ENCODE measurements at regions not wholly inside any gene's neighbourhood (a gene's known extent, or its start where the extent isn't known, plus 50 kb on each side); places are given as distances from the start of the nearest gene placed in this dataset.

DNA sequence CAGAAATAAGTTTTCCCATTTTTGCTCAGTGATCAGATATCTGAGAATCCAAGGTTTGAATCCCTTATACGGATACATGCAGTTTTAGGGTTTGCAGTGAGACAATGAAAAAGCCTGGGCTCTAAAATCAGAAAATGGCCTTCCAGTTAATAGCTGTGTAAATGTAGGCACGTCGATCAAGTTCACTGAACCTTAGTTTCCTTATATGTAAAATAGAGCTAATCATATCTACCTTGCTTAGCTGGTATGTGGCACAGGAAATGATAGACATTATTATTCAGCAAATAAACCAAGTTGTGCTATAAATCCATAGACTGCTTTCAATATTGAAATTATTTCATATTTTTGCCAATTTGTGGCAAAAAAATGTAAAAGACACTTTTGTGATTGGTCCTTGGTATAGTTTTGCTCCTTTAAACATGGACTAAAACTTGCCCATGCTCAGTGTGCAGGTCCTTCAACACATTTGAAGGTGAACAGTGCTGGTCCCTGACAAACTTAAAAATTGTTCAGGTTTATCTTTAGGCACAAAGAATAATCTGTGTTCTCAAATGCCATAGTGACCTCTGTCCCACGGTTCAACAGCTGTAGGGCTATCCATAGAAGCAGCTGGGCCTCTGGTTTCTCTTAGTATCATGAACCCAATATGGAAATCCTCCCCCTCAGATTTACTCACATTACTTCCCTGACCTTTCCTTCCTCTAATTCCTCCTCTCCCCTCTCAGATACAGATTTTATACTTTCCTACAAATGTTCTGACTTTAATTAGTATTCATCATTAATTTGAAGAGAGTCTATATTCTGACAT lies 51.0 kb downstream of the CCDC54 start:
- no peak for DNase-seq

DNA sequence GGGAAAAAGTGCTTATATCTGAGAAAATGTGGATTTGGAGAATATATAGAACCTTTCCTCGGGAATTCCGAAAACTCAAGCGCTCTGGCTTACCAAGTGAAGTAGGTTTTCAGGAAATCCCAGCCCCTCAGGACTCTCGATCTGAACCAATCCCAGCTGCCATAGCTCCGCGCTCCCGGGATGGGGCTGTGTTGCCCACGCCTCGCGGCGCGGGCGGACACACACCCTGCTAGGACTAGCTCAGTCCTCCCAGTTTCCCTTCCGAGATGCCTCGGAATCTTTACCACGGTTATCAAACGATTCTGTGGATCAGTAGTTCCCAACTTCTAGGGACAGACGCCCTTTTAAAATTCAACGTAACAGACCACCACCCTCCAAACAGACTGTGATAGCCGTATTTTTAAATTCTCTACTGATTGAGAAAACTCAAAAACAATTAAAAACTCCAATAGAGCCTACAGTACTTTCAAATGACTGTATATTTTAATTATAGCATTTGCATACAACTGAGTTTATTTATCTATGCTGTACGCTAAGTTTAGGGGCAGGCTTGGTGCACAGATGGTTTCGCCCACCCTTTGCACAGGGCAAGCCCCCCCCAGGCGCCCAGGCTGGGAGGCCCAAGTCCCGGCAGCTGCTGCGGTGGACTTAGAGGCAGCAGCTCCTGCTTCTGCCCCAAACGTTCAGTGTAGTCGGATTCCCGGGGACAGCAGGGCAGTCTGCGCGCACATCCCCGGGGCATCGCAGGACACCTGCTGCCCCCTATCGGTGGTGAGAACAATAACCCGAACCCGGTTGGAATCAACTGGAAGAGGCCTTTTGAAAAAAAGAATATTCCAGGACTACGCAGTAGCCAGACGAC lies 52.3 kb downstream of the CCDC54 start:
- peak in 1 of 2 experiments; percentile 44 for DNase-seq

DNA sequence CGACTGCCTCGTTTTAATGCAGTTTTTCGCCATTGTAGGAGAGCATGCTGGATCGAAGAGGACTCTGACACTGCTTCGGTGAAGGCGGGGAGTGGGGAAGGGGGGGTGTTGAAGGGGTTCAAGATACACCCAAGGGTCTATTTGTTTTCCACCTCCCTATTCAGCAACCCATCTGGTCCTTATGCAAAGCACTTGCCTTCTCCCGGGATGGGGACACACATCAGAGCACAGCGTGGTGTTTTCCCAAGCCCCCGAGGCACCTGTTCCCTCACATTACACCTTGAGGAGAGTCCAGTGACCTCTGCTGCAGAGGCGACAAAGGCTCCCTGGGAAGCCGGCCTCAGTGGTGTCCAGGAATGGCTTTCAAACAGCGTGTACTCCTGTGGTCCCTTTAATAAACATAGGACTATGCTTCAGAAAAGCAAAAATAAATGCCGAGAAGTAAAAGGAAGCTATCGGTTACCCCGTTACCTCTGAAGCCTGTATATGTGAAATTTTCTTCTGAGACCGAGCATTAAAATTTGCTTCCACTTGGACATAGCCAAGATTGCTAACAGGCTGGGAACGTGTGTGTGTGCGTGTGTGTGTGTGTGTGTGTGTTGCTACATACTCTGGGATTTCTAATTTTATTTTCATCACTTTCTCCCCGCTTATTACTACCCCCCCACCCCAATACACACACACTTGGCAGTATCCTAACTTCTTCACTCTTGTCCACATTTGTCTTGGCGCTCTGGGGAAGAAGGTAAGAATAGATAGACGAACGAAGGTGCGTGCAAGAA lies 53.2 kb downstream of the CCDC54 start:
- DNase-seq, result no peak

DNA sequence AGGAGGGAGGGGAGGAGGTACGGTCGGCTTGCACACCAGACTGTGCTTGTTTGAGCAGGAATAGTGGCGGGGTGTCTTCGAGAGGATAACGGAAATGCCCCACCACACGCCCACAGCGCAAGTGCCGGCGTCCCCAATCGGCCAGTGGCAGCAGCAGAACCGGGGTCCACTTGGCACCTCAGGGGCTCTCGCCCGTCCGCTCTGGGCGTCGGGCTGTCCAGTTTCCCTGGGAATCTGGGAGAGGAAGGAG lies 53.7 kb downstream of the CCDC54 start:
- no peak for DNase-seq

- peak in 1 of 2 experiments; percentile 31 for DNase-seq
Measured at GRCh38 chr3:107431246-107432012, 54.2 kb downstream of the CCDC54 start.

DNA sequence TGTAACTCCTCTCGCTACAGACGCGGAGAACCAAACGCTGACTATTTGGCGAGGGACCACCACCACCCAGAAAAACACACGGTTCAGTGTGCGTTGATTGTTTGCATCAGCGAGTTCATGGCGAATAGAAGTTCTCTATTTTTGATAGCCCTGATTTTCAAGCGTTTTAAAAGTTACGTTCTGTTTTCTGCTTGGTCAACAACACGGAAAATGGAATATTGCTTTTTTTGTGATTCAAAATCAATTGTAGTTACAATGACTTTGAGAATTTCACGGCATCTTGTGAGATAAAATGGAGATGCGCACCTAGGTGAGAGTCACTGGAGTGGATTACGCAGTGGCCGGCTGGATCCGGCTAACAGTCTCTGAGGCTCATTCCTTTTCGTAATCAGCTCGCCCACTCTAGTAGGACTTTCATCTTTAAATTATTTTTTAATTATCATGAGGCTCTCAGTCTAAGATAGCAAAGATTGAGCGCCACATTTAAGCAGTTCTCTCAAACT lies 54.8 kb downstream of the CCDC54 start:
- DNase-seq, result no peak

DNA sequence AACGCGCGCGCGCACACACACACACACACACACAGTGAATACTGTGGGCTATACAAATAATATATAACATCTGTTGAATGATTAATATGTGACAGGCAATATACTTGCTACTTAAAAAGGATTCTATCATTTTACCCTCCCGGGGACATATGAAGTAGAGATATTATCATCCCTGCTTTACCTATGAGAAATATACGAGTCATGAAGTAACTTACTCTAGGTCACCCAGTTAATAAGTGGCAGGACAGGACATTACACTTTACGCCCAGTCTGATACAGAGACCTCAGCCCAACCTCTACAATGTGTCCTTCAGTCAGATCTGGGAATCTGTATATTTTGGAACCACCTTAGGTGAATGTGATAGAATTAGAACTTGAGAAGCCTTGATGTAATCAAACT lies 55.4 kb downstream of the CCDC54 start:
- DNase-seq, result no peak

- no peak for DNase-seq
Measured at GRCh38 chr3:107436029-107436428, 58.8 kb downstream of the CCDC54 start.

DNA sequence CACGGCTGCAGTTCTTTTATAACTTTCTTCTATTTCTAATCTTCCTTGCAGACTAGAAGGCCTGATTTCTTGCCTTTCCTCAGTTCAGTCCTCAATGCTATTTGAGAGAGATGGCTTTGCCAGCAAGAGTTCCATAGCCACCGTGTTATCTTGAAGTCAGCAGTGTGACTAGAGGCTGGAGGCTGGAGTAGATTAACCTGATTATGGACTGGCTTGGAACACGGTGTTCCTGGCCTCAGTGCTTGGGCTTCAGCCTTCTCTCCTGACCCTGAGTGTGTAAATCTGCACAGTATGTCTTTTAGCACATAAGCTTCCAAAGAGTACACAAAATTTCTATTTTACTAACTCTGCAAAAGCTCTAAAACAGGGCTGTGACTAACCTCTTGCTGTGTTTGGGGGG lies 61.4 kb downstream of the CCDC54 start:
- DNase-seq, result no peak

DNA sequence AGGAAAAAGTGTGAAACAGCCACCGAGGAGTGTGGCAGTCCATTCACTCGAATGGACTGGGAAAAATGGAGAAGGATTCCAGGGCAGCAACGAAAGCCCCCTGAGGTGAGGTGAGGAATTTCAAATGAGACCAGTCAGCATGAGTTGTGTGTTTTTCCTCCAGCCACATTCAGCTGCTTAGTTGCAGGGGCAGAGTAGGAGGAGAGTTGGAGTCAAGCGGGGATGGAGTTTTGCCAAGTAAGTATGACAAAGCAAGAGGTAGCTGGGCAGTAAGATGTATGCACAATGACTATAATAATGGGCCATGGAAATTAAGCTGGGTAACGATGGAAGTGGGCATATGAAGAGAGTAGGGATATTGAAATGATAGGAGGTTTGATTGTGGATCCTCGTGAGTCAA lies 64.4 kb downstream of the CCDC54 start:
- DNase-seq, result no peak

GRCh38 chr3:107443461-107443860 lies 66.2 kb downstream of the CCDC54 start:
- no peak for DNase-seq

GRCh38 chr3:107446706-107447105 lies 69.5 kb downstream of the CCDC54 start:
- DNase-seq, result no peak

DNA sequence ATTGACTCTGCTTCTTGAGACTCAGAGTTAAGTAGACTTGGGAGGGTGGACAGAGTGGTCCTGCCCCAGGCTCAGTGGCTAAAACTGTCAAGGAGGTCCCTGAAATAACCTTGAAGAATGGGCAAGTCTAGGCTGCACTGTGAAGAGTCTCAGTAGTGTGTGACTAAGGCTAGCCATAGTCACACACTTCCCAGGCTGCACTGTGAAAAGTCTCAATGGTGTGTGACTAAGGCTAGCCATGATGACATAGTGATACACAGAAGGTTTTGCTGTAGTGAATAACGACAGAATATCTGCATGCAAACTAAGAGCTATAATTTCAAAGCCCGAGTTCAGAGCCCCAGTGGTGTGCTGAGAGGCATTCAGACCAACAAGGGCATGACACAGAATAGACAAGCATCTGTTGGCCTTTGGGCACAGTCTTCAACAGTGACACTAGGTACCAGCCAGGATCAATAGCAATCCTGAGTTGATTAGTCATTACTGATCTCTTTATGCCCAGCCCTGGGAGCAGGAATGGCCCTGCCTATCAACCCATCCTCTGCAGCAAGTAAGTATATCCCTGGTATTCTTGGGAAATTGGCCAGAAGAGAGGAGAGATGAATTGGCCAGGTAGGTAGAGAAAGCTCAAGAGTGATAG lies 72.4 kb upstream of the BBX start:
- no peak for DNase-seq

GRCh38 chr3:107452436-107452835 lies 70.3 kb upstream of the BBX start:
- no peak for DNase-seq

- DNase-seq, result no peak
Measured at GRCh38 chr3:107453504-107453903, 69.3 kb upstream of the BBX start.

DNA sequence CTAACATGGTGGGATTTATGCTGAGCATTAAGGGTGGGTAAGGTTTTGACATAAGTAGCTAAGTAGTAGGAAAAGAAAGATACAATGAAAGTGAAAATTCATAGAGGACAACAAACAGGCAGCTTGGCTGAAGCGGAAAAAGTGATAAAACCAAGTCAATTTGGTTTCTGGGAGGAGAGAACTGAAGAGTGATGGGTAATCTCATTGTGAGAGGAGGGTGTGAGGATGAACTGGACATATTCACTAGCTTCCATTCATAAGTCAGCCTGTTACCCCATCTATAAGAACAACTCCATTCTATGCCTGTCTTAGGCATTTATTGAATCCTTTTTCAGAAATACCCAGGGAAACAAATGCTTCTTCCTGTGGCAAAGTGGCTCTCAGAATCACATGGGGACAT lies 67.1 kb upstream of the BBX start:
- no peak for DNase-seq

- no peak for DNase-seq
Measured at GRCh38 chr3:107456501-107456900, 66.3 kb upstream of the BBX start.

DNA sequence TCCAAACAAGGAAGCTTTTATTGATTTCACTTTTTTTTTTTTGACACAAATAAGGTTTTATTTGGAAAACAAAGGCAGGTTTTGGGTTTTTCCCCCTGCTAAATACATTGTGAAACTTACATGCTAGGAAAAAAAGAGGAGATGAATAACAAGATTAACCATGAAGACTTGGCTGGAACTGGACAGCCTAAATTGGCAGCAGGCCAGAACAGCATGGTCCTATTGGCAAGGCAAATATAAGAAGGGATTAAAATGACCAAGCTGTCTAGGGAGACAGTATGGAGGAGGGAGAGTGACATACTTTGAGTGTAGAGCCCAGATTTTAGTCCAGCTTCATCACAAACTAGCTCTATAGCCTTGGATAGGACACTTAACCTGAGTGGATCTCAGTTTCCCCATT lies 63.9 kb upstream of the BBX start:
- no peak for DNase-seq

- no peak for DNase-seq
Measured at GRCh38 chr3:107461721-107462120, 61.0 kb upstream of the BBX start.

- DNase-seq, result no peak
Measured at GRCh38 chr3:107464037-107464436, 58.7 kb upstream of the BBX start.

- no peak for DNase-seq
Measured at GRCh38 chr3:107465064-107465631, 57.6 kb upstream of the BBX start.

- DNase-seq, result no peak
Measured at GRCh38 chr3:107468782-107469181, 54.0 kb upstream of the BBX start.
